GM21825 (cell line): ENCODE measurements at regions not wholly inside any gene's neighbourhood (a gene's known extent, or its start where the extent isn't known, plus 50 kb on each side); places are given as distances from the start of the nearest gene placed in this dataset.

Source experiments
- ATAC-seq: cut with Tn5 transposase; IDR thresholded peaks from one replicate; pipeline ENCODE4 v1.9.1; 2021; ENCODE audit warnings: mild to moderate bottlenecking, moderate library complexity; ENCODE audit not compliant: unreplicated experiment

GRCh38 chr2:30046979-30047378 lies 99.8 kb upstream of the YPEL5 start:
- ATAC-seq = no peak

- ATAC-seq = no peak
These were observed 98.1 kb upstream of the YPEL5 start for GRCh38 chr2:30048636-30049175.

- no peak for ATAC-seq
These were observed 91.3 kb upstream of the YPEL5 start for GRCh38 chr2:30055548-30055947.

- no peak for ATAC-seq
These were observed 86.2 kb upstream of the YPEL5 start for GRCh38 chr2:30060562-30060961.

GRCh38 chr2:30068067-30068466 lies 78.7 kb upstream of the YPEL5 start:
- ATAC-seq = no peak

- ATAC-seq = no peak
These were observed 74.5 kb upstream of the YPEL5 start for GRCh38 chr2:30072250-30072842.

GRCh38 chr2:30073523-30073922 lies 73.3 kb upstream of the YPEL5 start:
- ATAC-seq = no peak

- no peak for ATAC-seq
These were observed 72.8 kb upstream of the YPEL5 start for GRCh38 chr2:30074023-30074422.

GRCh38 chr2:30078521-30078920 lies 68.3 kb upstream of the YPEL5 start:
- ATAC-seq = no peak

- ATAC-seq = no peak
These were observed 61.9 kb upstream of the YPEL5 start for GRCh38 chr2:30084915-30085314.

GRCh38 chr2:30089171-30089570 lies 57.6 kb upstream of the YPEL5 start:
- ATAC-seq = no peak

- ATAC-seq = no peak
These were observed 51.4 kb upstream of the YPEL5 start for GRCh38 chr2:30095402-30095801.

- ATAC-seq = no peak
These were observed 50.4 kb upstream of the YPEL5 start for GRCh38 chr2:30096451-30096850.
